Transverse colon (tissue), 4 donors: ENCODE measurements at regions not wholly inside any gene's neighbourhood (a gene's known extent, or its start where the extent isn't known, plus 50 kb on each side); places are given as distances from the start of the nearest gene placed in this dataset.

Experiments used
- CTCF ChIP-seq, 5 experiments: fragments of 200-600 bp in 3 of 5; fragments of 450-650 bp in 2 of 5; sonication (generic) in 3 of 5; IDR thresholded peaks; 1 replicate in 2 of 5; 2 replicates in 3 of 5; pipeline ENCODE4 v1.5.1; 2016 to 2017; ENCODE audit warnings: antibody characterized with exemption in 5 of 5, inconsistent platforms in 3 of 5, mild to moderate bottlenecking in 2 of 5, moderate library complexity in 1 of 5
- EP300 ChIP-seq: sonication (generic); formaldehyde crosslinking; IDR thresholded peaks from one replicate; pipeline ENCODE4 v1.6.1; 2017; ENCODE audit warnings: antibody characterized with exemption, low read depth
- POLR2A ChIP-seq: fragments of 450-650 bp; IDR thresholded peaks from one replicate; pipeline ENCODE4 v1.6.1; 2016; ENCODE audit warnings: antibody characterized with exemption, mild to moderate bottlenecking, moderate library complexity
- POLR2AphosphoS5 ChIP-seq, 3 donors: sonication (generic); formaldehyde crosslinking; IDR thresholded peaks; one replicate each; pipeline ENCODE4 v1.6.1; 2016; ENCODE audit warnings: antibody characterized with exemption in 3 of 3

- no peak for TF ChIP-seq EP300
- no peak for TF ChIP-seq CTCF (IDR thresholded peaks at IDR 0.05)
- TF ChIP-seq POLR2AphosphoS5 (IDR thresholded peaks at IDR 0.05), result no peak
- TF ChIP-seq POLR2A, result no peak
These were observed 1226.1 kb downstream of the SI start for GRCh38 chr3:163852233-163852632.
